Activated T-cell treated with anti-CD3 and anti-CD28 coated beads for 24 hours (primary cell): ENCODE measurements at regions not wholly inside any gene's neighbourhood (a gene's known extent, or its start where the extent isn't known, plus 50 kb on each side); places are given as distances from the start of the nearest gene placed in this dataset.
"Not testable (repeated sequence)": the region's sequence is repeated elsewhere in the genome, so short reads cannot be mapped to it uniquely, and the experiment has no call there.

Experiments used
- DNase-seq: peaks from one replicate; pipeline ENCODE4 v3.0.0-alpha.2; 2020; ENCODE audit warnings: low read depth

DNA sequence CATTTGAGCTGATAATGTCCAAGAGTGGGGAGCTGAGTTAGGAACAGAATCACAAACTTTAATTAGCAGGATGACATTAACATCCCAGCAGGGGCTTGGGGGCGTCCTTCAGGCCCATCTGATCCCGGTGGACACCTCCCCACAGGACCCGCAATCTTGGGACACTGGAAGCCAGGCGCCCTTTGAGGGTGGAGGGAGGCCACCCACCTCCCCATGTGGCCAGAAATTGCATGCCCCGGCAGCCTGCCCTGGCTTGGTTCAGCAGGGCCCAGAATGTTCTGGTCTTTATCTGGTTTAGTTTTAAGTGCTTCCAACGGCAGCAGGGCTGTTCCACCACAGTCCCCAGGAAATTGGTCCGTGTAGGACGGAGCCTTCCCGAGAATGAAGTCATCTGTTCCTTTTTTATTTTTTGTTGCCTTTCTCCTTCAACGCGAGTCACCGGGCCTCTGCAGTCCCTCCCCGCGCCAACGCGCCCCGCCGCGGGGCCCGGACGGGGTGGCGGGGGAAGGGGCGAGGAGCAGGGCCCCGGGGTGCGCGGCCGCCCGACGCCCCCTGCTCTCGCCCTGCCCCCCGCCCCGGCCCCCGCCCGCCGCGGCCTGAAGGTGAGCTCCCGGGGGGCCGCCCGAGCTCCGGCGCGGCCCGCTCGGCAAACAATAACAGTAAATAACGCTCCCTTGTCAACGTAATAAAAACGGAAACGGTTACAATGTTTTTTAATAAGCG, 207.9 kb downstream of the C9orf50 start:
- DNase-seq, result peak; percentile 22

DNA sequence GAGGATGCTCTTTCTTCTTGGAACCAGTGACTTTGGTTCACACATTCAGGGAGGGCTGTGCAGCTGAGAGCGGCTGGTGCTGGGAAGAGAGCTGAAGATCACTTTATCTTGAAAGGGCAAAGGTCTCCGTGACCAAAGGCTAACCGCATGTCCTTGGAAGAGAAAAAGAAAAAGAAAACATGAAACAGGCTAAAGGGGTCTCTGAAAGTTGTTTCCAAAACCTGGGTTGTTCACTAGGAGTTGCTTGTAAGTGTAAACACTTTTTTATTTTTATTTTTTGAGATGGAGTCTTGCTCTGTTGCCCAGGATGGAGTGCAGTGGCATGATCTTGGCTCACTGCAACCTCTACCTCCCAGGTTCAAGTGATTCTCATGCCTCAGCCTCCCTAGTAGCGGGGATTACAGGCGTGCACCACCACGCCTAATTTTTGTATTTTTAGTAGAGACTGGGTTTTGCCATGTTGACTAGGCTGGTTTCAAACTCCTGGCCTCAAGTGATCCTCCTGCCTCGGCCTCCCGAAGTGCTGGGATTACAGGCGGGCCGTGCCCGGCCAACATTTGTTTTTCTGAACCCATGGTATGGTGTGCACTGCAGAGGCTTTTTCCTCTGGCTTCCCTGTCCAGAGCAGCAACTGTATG, 208.6 kb downstream of the C9orf50 start:
- DNase-seq, result not testable (repeated sequence)

DNA sequence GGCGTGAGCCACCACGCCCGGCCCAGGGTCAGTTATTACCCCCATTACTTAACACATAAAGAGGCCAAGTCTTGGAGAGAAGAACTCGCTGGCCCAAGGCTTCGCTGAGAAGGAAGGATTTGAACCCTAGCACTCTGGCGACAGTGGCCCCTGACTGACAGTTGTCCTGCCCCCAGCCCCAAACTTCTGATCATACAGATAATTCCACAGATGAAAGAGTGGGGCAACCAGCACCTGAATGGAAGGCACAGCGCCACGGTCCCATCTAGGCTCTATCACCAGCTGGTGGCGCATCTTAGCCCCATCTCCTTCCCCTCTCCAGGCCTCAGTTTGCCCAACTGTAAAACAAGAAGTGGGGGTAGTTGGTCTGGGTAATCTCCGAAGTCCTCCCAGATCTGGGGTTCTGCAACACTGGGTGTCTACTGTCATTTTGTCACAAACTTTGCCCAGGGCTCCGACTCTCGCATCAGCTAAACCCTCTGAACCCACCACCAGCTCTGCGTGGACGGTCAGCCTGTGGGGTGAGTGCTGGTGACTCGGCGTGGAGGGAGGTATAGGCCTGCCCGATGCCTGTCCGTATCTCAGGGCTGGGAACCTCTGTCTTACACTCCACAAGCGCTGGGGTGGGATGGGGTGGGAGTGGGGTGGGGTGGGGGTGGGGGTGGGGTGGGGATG, 209.3 kb downstream of the C9orf50 start:
- no peak for DNase-seq

DNA sequence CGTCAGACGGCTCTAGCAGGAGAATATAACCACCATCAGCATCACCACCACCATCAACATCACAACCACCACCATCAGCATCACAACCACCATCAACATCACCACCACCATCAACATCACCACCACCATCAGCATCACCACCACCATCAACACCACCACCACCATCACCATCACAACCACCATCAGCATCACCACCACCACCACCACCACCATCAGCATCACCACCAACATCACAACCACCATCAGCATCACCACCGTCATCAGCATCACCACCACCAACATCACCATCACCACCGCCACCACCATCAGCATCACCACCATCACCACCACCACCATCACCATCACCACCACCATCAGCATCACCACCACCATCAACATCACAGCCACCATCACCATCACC, 210.7 kb downstream of the C9orf50 start:
- DNase-seq, result no peak

DNA sequence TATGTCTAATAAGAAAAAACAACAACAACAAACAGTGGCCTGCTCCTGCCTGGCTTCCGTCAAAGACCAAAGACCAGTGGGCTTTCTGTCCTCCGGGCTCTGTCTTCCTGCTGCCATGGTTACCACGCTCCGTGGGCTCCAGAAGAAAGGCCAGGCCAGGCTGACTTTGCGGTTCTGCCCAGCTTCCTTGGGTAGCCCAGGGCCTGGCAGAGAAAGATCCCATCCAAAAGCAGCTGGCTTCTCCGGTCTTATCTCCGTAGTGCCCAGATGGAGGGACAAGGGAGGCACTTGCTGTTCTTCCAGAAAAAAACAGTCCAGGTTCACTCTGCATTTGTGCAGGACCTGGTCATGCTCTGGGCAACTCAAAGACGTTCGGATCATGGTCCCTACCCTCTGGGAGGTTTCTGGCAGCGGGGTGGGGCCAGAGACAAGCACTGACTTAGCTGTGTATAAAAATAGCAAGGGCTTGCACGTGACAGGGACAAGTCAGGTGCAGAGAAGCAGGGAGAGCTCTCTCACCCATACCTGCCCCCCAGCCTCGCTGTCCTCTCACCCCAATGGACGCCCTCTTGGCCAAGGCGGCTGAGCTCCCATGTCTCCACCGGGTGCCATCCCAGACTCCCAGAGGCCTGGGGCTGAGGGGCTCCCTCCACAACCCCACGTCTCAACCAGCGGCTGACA, 212.2 kb downstream of the C9orf50 start:
- DNase-seq, result no peak

DNA sequence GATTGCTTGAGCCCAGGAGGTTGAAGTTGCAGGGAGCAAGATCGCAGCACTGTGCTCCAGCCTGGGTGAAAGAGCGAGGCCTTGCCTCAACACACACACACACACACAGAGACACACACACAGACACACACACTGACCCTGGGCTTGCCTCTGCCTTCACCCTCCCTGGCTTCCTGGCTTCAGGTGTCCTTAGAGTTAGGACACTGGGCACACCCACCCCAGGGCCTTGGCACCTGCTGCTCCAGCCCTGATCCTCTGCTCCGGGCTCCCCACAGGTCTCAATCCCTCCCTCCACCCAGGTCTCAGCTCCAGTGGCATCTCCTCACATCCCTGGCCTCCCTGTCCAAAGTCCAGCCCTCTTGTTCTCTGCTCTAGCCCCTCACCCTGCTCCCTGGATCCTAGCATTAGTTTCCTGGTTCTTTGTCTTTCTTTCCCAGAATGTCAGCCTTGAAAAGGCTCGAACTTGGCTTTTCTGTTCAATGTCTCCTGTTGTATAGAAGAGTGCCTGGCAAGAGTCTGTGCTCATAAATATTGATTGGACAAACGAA, 212.9 kb downstream of the C9orf50 start:
- no peak for DNase-seq

DNA sequence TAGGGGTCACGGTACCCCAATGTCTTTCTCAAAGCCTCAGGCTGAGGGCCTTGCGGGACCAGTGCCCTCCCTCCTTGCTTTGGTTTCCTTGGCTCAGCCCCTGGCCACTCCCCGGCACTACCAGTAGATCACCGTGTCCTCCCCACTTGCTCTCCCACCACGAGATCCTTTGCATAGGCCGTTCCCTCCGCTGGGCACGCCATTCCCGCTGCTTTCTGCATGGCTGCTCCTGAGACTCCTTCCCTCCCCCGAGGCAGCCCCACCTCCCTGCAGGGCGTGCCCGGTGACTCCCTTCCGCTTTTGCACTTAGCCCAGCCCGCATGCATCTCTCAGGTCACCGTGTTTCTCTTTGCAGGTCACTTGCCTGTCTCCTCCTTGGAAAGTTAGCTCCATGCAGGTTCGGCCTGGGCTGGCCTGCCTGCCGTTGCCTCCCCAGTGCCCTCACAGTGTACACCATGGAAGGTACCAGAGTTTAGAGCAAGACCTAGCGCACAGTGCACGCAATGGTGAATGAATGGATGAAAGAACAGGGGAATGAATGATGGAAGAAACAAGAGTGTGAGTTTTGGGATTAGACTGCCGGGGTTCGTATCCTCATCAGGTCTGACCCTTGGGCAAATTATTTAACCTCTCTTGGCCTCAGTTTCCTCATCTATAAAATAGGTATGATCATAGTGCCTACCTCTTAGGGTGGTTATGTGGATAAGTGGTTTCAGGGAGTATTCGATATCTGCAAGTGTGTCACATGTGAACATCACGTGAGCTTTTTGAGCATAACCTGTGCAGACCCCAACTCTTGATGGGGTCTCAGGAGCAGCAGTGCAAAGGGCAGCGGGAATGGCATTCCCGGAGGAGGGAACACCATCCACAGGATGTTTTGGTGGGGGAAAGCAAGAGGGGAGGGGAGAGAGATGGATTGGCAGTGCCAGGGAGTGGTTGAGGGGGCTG, 214.3 kb downstream of the C9orf50 start:
- no peak for DNase-seq

DNA sequence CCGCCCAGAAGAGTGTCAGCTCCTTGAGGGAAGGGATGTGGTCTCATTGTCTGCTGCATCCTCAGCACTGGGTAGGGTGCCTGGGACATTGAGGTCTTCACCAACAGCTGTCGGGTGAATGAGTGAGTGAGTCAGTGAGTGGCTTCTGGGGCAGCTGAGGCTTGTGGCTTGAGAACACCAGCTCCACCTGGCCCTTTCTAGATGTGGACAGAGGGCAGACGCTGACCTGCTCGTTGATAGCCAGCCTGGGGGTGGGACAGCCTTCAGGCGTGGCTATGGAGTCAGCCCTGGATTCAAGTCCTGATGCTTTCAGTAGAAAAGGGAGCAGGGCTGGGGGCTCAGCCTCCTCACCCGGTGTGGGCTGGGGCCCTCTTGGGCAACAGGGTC, 215.1 kb downstream of the C9orf50 start:
- DNase-seq, result no peak

DNA sequence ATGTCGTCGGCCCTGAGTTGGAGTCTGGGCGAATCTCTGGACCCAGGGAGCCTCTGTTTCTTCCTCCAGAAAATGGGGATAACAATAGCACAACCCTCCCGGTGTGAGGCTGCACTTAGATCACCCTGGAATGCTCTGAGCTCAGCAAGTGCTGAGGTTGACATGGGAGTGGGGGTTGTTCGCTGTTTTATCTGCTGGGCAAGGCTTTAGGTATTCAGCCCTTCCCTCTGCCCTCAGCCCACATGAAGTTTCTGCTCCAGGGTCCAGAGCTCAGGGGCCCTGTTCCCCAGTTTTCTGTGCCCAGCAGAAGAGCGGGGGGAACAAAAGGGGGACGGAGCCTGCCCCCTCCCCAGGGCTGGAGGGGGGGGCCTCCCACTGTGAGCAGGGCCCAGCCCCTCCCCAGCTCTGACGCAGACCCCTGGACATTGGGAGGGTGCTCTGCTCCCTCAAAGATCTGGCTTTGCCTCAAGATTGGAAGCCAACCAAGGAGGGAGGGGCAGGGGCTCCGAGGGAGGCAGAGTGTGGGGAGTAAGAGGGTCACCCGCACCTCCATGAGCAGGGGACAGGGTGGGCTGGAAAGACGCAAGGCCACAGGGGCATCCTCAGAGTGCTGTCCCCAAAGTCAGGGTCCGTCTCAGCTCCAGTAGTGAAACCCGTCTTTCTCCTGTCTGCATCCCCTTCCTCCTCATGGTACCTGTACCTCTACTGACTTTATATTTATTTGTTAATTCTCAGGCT, 215.6 kb downstream of the C9orf50 start:
- DNase-seq, result no peak

DNA sequence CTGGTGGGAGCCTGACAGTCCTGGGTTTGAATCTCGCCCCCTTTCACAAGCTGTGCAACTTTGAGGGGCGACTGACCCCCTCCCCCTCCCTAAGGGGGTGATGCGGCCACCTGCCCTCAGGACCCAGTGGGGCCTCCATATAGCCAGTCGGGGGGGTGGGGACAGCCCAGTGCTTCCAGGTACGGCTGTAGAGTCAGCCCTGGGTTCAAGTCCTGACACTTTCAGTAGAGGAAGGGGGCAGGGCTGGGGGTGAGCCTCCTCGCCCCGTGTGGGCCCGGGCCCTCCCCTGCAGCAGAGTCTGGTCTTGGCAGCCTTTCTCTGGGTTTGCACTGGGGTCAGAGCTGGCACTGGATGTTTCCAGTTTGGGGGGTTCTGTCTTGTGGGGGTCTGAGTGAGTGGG, 216.3 kb downstream of the C9orf50 start:
- no peak for DNase-seq

DNA sequence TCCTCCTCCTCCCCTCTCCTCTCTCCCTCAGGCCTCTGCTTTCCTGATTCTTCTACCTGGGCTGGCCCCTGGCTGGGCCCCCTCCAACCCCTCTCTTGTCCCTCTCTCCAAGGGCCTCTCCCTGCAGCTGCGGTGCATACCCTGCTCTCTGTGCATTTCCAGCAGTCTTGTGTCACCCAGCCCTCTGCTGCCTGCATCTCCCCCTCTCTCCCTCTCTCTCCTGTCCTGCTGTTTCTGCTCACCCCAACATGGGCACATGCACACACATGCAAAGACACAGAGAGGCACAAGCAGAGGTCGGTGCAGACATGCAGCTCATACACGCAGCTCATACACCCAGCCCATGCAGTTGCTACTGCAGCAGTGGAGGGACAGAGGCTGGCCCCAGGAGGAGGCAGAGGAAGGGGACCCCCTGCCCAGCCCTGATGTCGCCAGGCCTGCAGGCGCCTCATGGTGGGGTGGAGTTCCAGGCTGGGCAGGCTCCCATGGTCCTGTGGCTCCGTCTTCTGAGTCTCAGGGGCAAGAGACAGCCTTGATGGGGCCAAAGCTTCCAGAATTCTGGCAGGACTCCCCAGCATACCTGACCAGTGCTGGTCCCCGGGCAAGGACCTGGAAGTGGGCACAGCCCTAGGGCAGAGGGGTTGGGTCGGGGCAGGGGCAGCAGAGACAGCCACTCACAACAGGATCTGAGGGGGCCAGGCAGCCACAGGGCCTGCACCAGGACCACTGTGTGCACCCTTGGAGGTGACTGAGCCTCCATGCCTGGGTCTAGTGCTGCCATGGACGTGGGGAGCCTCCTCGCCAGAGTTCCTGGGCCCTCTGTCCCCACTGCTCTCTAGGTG, 216.9 kb downstream of the C9orf50 start:
- no peak for DNase-seq

DNA sequence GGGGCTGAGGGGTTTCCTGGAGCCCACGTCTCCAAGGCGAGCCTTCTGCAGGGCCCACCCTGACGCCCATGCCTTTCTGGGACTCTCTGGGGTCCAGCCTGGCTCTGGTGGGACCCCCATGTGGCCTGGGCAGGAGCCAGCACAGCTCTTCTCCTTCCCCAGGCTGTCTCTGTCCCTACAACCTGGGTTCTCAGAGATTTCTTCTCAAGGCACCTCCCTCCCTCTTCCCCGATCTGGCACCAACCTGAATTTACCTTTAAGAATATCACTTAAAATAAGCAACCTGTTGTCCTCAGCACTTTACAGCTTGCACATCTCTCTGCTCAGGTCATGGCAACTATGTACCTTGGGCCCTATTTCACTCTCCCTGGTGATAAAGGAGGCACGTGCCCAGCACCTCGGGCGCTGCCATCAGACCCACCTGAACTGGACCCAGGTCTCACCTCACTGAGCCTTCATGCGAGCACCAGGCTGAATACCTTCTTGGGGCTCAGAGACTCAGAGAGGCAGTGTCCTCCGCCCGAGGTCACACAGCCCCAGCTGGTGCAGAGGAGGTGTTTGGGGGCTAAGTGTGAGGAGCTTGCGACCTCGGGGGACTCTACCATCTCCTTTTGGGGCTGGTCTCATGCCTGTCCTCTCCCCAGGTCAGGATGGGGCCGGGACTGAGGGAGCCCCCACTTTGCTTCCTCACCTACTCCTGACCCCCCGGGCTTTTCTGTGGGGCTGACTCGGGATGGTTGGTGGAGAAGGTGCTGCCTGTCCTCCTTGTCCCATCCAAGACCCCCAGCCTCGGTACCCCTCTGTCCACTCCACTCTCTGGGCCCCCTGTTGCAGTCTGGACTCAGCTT, 217.7 kb downstream of the C9orf50 start:
- no peak for DNase-seq

DNA sequence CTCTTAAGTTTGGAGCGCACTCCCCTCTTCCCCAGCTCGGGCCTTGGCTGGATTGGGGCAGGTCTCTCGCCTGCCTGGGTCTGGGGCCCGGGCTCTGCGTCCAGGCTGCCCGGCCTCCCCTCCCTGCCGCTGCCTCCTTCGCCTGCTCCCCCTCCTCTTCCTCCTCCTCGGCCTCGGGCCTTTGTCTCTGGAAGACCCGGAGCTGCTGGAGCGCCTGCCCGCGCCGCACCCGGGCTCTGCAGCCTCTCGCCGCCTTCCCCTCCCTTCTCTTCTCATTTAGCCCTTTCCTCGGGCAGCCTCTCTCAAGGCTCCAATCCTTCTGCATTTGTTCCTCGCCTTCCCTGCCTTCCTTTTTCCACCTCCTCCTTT, 218.5 kb downstream of the C9orf50 start:
- DNase-seq, result no peak

DNA sequence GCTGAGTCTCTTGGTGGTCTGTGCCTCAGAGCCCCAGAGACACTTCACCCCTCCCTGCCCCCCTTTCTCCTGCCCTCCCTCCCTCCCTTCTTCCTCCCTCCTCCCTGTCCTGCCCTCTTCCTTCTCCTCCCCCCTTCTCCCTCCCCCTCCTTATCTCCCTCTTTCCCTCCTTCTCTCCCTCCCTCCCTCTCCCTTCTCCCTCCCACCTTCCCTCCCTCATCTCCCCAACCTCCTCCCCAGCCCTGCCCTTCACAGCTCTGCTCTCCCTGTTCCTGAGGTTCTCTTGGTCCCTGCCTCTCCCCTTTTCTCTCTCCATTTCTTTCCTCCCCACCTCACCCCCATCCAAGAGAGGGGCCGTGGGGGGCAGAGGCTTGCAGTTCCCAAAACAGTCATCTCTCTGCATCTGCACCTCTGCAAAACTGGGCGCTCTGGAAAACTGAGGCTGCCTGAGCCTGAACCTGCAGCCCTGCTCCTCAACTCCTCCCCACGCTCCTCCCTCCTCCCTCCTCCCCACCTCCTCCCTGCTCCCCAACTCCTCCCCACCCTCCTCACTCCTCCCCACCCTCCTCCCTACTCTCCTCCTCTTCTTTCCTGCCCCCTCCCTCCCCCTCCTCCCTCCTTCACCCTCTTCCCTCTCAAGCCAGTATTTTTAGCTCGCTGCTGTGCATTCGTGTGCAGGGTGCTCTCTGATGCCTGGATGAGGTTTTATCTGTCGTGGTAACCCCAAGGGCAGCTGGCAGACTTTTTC, 219.1 kb downstream of the C9orf50 start:
- no peak for DNase-seq

DNA sequence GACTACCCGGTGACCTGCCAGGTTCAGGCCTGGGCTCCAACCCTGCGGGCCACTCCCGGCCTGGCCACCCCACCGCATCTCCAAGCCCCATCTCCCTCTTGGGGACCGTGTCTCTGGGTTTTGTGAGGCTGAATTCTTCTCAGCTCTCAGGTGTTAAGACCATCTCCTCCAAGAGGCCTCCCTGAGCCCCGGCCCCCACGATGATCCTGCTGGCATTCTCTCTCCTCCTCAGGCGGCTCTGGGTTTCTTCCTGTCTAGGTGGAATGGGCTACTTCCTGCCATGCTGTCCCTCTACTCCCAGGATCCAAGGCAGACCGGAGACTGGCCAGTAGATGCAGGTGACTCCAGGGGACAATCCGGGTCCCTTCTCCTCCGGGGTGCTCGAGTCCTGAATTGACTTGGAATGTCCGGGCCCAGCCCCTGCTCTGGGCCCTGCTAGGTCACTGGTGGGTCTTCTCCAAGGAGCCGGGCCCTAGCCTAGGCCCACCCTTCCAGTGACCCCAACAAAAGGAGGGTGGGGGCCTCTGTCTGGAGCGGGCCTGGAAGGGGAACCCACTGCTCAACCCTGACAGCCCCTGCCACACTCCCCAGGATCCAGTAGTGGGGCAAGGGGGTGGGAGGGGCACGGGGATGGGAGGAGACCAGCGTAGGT, 219.8 kb downstream of the C9orf50 start:
- DNase-seq, result no peak

DNA sequence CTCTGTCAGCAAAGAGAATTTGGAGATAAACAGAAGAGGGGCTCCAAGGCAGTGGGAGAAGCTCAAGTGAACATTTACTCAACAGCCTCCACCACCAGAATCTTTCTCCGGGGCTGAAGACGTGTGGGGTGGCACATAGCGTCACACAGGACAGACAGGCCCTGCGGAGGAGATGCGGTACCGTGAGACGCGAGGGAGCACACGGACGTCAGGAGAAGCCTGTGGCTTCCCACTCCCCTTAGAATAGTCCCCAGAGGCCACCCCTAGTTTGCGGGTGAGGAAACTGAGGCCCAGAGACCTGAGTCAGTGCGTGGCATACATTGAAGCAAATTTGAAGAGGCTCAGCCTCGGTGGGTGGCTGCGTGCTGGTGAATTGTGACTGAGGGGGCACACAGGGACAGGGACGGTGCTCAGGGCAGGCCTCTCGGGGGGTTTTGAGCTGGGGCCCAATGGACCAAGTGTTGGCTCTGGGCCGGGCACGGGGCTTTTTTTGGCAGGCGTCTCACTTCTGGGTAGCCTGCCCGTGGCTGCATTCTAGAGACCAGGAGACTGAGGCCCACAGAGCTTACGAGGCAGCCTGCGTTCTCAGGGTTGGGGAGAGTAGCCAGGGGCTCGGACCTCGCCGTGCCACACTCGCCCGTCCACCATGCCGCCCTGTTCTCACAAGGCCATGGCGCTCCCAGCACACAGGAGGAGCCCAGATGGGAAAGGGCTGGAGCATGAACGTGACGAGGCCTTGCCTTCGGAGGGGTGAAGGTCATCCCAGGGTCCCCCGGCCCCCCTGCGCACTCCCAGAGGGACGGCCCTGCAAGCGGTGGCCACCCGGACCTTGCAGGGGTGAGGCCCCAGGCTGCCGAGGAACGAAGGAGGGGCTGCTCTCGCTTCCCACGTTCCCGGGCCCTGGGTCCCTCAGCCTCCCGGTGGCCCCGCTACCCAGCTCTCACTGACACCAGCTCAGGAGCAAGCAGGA, 220.6 kb downstream of the C9orf50 start:
- DNase-seq, result no peak

DNA sequence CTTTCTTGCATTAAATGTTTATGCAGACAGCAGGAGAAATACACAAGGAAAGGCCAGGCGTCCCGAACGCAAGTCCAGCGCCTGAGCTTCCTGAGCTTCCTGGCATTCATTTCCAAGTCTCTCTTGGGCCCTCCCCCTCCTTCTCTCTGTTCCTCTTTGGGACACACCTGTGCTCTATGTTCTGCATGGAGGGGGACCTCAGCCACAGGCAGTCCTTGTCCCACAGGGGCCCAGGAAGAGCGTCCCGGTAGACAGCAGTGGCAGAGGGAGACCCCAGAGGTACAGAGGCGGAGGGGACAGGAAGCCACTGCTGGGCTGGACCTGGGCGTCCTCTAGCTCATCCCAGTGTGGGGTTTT, 221.3 kb downstream of the C9orf50 start:
- DNase-seq, result no peak
